ENCODE measurements at regions not wholly inside any gene's neighbourhood (a gene's known extent, or its start where the extent isn't known, plus 50 kb on each side); places are given as distances from the start of the nearest gene placed in this dataset.

DNA sequence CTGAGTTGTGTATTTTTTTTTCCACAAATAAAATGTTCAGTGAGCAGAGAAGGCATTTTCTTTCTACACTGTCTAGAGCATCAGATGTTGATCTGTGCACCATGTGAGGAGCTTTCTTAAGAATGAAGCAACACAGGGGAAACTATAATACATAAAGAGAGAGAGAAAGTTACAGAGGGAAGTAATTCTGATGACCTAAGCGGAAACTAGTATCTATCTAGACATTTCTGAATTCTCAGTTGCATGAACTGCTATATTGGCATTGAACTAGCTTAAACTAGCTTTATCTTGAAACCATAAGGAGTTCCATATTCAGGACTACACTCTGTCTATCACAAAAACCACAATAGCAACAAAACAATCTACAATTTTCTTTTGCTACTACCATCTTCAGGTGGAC, 822.4 kb downstream of the VGLL3 start:
- peak overlapping the region in 2 of 11 experiments; percentile 66 to 68; a peak in 3 of 22 replicates for H3K4me2 ChIP-seq
- H3K27me3 ChIP-seq = no peaks in the 10 kb centered on the region
- H3K9ac ChIP-seq = no peak overlapping the region
- peak in 1 of 11 experiments; percentile 19; a peak in 1 of 22 replicates for TF ChIP-seq Cebpa-rat (IDR thresholded peaks at IDR 0.05)
- peaks cover 0 to 20% (median 0%) of the 10 kb centered on the region in 10 experiments; a peak in 4 of 20 replicates for H3K4me1 ChIP-seq
- H3K27ac ChIP-seq = peak overlapping the region in 3 of 11 experiments; percentile 18 to 64 (median 46); a peak in 4 of 22 replicates
- H4K20me1 ChIP-seq = no peaks in the 10 kb centered on the region
- no peaks in the 10 kb centered on the region for H3K9me3 ChIP-seq (replicated peaks in 1 of 11)
- no peaks in the 10 kb centered on the region for H3K36me3 ChIP-seq
- no peak overlapping the region for H3K4me3 ChIP-seq

DNA sequence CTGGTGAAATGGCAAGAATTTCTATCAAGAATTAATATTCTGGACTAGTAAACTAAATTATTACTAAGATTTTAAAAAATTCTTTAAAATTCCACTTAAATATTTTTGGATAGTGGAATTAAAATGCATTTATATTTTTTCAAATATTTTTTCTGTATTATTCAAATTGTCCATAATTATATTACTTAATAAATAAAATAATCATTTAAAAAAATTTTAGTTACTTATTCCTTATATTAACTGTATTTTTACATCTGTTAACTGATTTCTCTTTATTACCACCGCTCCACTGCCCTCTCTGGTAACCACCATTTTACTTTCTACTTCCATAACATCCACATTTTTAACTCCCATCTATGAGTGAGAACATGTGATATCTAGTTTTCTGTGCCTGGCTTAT, 828.4 kb downstream of the VGLL3 start:
- Histone ChIP-seq H3K4me1 (peaks cover 0 to under 1% (median 0%) of the 10 kb centered on the region in 10 experiments; a peak in 2 of 20 replicates), H4K20me1 (no peaks in the 10 kb centered on the region), H3K27ac (no peak overlapping the region), H3K4me2 (no peak overlapping the region), H3K36me3 (no peaks in the 10 kb centered on the region), H3K4me3 (no peak overlapping the region), H3K9me3 (replicated peaks in 1 of 11) (no peaks in the 10 kb centered on the region), H3K9ac (no peak overlapping the region), H3K27me3 (no peaks in the 10 kb centered on the region)
- TF ChIP-seq Cebpa-rat (IDR thresholded peaks at IDR 0.05) = no peak

DNA sequence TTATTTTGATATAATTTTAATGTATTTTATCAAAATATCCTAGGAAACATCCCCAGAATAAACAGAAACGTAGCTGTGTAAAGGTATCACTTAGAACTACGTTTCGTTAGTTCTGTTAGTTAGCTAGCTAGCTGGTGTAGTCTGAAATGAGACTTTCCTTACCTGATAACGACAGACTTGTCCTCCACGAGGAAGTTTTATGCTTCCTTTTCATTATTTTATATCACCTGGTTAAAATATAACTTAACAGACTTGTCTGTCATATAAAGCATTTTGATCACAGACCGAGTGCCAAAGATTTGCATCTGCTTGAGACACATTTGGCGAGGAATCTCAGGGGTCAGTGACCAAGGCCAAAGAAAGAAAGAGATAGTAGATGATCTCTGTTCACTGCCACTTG, 829.5 kb downstream of the VGLL3 start:
- Histone ChIP-seq H3K27me3 (no peaks in the 10 kb centered on the region), H3K4me2 (no peak overlapping the region), H3K9ac (no peak overlapping the region), H3K9me3 (replicated peaks in 1 of 11) (no peaks in the 10 kb centered on the region), H3K4me3 (no peak overlapping the region), H3K27ac (no peak overlapping the region), H4K20me1 (no peaks in the 10 kb centered on the region), H3K36me3 (no peaks in the 10 kb centered on the region), H3K4me1 (no peaks in the 10 kb centered on the region)
- TF ChIP-seq Cebpa-rat (IDR thresholded peaks at IDR 0.05) = no peak

DNA sequence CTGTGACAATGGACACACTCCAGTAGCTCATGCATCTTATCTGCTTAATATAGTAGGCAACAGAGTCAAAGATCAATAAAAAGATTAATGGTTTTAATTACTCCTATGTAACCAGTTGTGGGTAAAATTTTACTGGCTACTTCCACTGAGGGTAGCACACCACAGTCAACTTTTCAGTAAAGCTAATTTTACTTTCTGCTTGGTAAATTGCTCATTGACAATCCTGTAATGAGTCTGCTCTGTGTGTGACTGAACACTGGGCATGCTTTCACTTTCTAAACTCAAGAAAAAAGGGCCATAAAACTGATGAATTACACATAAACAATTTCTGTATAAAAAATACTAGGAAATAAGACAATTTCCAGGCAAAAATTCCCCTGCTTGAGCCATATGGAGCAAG, 838.3 kb downstream of the VGLL3 start:
- H3K4me2 ChIP-seq = no peak overlapping the region
- no peaks in the 10 kb centered on the region for H3K9me3 ChIP-seq (replicated peaks in 1 of 11)
- H4K20me1 ChIP-seq = no peaks in the 10 kb centered on the region
- no peaks in the 10 kb centered on the region for H3K36me3 ChIP-seq
- H3K9ac ChIP-seq = no peak overlapping the region
- H3K4me3 ChIP-seq = no peak overlapping the region
- H3K4me1 ChIP-seq = no peaks in the 10 kb centered on the region
- TF ChIP-seq Cebpa-rat (IDR thresholded peaks at IDR 0.05) = no peak
- H3K27ac ChIP-seq = no peak overlapping the region
- no peaks in the 10 kb centered on the region for H3K27me3 ChIP-seq

DNA sequence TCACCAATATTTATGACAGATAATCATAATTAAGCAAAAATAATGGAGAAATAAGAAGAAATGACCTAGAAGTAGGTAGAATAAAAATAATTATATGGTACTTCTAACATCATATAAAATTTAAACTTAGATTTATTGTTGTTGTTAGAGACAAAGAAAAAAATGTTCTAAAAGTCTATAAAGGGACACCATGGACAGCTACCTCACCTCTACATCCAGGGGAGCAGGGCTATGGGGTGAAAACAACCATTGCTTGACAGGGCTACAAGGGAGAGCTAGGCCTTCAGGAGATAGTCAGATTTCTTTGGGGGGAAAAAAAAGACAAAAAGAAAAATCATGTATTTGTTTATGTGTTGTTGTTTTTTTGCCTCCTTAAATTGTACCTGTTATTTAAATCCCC, 841.9 kb downstream of the VGLL3 start:
- Histone ChIP-seq H3K9me3 (replicated peaks in 1 of 11) (no peaks in the 10 kb centered on the region), H3K9ac (no peak overlapping the region), H3K27me3 (no peaks in the 10 kb centered on the region), H4K20me1 (no peaks in the 10 kb centered on the region), H3K4me2 (no peak overlapping the region), H3K36me3 (no peaks in the 10 kb centered on the region), H3K27ac (no peak overlapping the region), H3K4me1 (no peaks in the 10 kb centered on the region), H3K4me3 (no peak overlapping the region)
- TF ChIP-seq Cebpa-rat (IDR thresholded peaks at IDR 0.05) = no peak

DNA sequence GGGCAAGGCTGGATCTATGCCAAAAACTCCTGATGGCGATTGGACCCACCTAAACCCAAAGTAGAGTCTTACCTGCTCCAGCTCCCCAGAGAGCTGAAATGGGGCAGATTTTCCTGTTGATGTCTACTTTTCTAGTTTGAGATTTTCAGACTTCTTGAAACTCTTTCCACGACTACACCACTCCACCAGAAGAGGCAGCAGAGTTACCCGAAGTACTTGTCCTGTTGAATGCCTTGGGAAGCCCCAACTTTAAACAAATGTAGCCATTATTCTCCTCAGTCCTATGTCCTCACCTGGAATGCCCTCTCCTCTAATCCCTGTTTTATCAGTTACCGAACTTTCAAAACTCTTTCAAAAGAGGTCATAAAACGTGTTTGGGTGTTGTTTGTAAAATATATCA, 843.8 kb downstream of the VGLL3 start:
- Histone ChIP-seq H3K27me3 (no peaks in the 10 kb centered on the region), H3K4me2 (no peak overlapping the region), H3K36me3 (no peaks in the 10 kb centered on the region), H3K4me3 (no peak overlapping the region), H3K27ac (no peak overlapping the region), H4K20me1 (no peaks in the 10 kb centered on the region), H3K4me1 (no peaks in the 10 kb centered on the region), H3K9ac (no peak overlapping the region), H3K9me3 (replicated peaks in 1 of 11) (no peaks in the 10 kb centered on the region)
- no peak for TF ChIP-seq Cebpa-rat (IDR thresholded peaks at IDR 0.05)

DNA sequence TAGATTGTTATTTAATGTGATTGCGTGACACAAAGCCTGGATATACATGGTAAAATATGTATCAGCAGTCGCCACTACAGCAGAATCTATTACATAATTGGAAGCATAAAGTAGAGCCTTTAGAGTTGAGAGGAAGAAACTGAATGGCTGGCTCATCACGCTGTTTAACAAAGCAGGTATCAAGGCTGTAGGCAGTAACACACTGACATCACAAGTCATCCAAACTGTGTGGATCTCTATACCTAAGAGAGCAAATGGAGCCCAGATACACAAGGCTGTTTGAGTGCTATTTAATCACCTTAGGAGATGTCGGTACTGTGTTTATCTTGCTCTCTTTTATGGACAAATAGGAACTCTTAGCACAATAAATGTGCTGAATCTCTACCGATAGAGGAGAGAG, 864.4 kb downstream of the VGLL3 start:
- no peak overlapping the region for H3K4me2 ChIP-seq
- H3K27me3 ChIP-seq = no peaks in the 10 kb centered on the region
- H3K9ac ChIP-seq = no peak overlapping the region
- no peaks in the 10 kb centered on the region for H3K4me1 ChIP-seq
- TF ChIP-seq Cebpa-rat (IDR thresholded peaks at IDR 0.05) = no peak
- peaks cover 6 to 11% (median 7%) of the 10 kb centered on the region in 11 experiments; a peak in 18 of 22 replicates for H3K9me3 ChIP-seq (replicated peaks in 1 of 11)
- H4K20me1 ChIP-seq = no peaks in the 10 kb centered on the region
- no peak overlapping the region for H3K27ac ChIP-seq
- H3K36me3 ChIP-seq = no peaks in the 10 kb centered on the region
- no peak overlapping the region for H3K4me3 ChIP-seq

Data from BLaER1 treated with 17β-estradiol and CSF1 and Interleukin-3, amounts not matched to agents 10 nM and 100 nM (cell line).